Esophagus squamous epithelium (tissue), 4 donors: ENCODE measurements at regions not wholly inside any gene's neighbourhood (a gene's known extent, or its start where the extent isn't known, plus 50 kb on each side); places are given as distances from the start of the nearest gene placed in this dataset.

Source experiments
- CTCF ChIP-seq, 6 experiments: fragments of 450-650 bp in 4 of 6; fragments of 200-600 bp in 2 of 6; sonication (generic) in 2 of 6; IDR thresholded peaks; one replicate each; pipeline ENCODE4 v1.5.1; 2016 to 2019; ENCODE audit warnings: antibody characterized with exemption in 6 of 6, mild to moderate bottlenecking in 4 of 6, moderate library complexity in 4 of 6
- POLR2A ChIP-seq, 4 donors: fragments of 450-650 bp; IDR thresholded peaks; one replicate each; pipeline ENCODE4 v1.6.1; 2017; ENCODE audit warnings: antibody characterized with exemption in 4 of 4, mild to moderate bottlenecking in 4 of 4, moderate library complexity in 3 of 4

DNA sequence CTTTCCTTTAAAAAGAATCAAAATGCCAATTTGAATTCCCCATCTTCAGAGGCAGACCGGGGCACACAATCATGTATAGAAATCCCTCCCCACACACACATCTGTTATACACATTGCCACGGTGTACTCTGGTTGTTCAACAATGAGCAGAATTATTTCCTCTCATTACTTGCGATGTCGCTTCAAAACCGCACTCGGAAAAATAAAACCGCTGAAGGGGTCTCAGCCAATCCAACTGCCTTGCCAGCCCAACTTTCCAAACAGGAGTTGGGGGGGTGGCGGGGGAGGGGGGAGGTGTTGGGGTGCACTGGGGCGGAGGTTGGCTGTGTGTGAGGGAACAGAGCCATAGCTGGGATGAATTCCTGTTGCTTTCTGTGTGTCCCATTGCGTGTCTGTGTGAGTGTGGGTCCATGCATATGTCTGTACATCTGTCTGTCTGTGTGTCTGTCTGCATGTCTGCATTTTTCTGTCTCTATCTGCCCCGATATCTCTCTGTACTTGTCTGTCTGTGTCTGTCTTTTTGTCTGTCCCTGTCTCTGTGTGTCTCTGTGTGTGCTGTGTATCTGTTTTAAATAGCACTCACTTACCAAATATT lies 163.6 kb upstream of the TBX3 start:
- TF ChIP-seq POLR2A (IDR thresholded peaks at IDR 0.05) (no peak), CTCF (IDR thresholded peaks at IDR 0.05) (no peak)
